B cell (primary cell): ENCODE measurements at regions not wholly inside any gene's neighbourhood (a gene's known extent, or its start where the extent isn't known, plus 50 kb on each side); places are given as distances from the start of the nearest gene placed in this dataset.

Experiments
- ATAC-seq: fragments of 200-7000 bp; cut with Tn5 transposase; one replicate; pipeline ENCODE4 v1.10.0; 2021; ENCODE audit warnings: low read depth, mild to moderate bottlenecking, moderate number of reproducible peaks, moderate library complexity
- CTCF ChIA-PET: fragments of 350-600 bp; sonication (Branson Sonifier 250); formaldehyde crosslinking; loops from one replicate; lab custom pipeline; 2021; ENCODE audit warnings: antibody characterized with exemption, inconsistent platforms; lab: Charles Lee
- POLR2A ChIA-PET: fragments of 350-600 bp; sonication (Branson Sonifier 250); formaldehyde crosslinking; loops from one replicate; lab custom pipeline; 2021; ENCODE audit warnings: antibody characterized with exemption; lab: Charles Lee
- DNase-seq: peaks from one replicate; pipeline ENCODE4 v3.0.0; 2013
- H2AFZ ChIP-seq: 2 replicates; pipeline ENCODE4 v1.6.1; 2012; ENCODE audit warnings: mild to moderate bottlenecking, low read depth, low read length; ENCODE audit not compliant: insufficient read depth, poor library complexity, severe bottlenecking
- H3K27ac ChIP-seq, 2 donors: 1 replicate in 1 of 2; 2 replicates in 1 of 2; pipeline ENCODE4 v1.5.1; 2012 to 2013; ENCODE audit warnings: low read length in 2 of 2, mild to moderate bottlenecking in 2 of 2, moderate library complexity in 1 of 2
- H3K27me3 ChIP-seq, 4 experiments: fragments of 200-600 bp in 1 of 4; sonication (generic) in 1 of 4; replicated peaks in 1 of 4; 1 replicate in 2 of 4; 2 replicates in 2 of 4; pipeline versions ENCODE4 v1.6.1 to v1.7.0; 2013 to 2016; ENCODE audit warnings: low read length in 3 of 4, mild to moderate bottlenecking in 2 of 4, mixed read lengths in 1 of 4, moderate library complexity in 1 of 4; ENCODE audit not compliant: insufficient read depth in 4 of 4, control insufficient read depth in 3 of 4; ENCODE audit errors: control extremely low read depth in 1 of 4
- H3K36me3 ChIP-seq, 2 experiments: replicated peaks in 1 of 2; 1 replicate in 1 of 2; 2 replicates in 1 of 2; pipeline versions ENCODE4 v1.6.1 to v1.7.1; 2013; ENCODE audit warnings: low read length in 1 of 2; ENCODE audit not compliant: insufficient read depth in 2 of 2, control insufficient read depth in 1 of 2; ENCODE audit errors: control extremely low read depth in 1 of 2, extremely low read depth in 1 of 2
- H3K4me1 ChIP-seq, 2 donors: fragments of 200-600 bp in 1 of 2; sonication (generic) in 1 of 2; 1 replicate in 1 of 2; 2 replicates in 1 of 2; pipeline versions ENCODE4 v1.5.1 to v1.6.1; 2013 to 2017; ENCODE audit warnings: low read length in 2 of 2; ENCODE audit not compliant: control insufficient read depth in 2 of 2, insufficient read depth in 2 of 2
- H3K4me2 ChIP-seq: replicated peaks from 2 replicates; pipeline ENCODE3; 2012; ENCODE audit warnings: mild to moderate bottlenecking, low read depth, low read length; ENCODE audit not compliant: poor library complexity, severe bottlenecking
- H3K4me3 ChIP-seq, 5 experiments: fragments of 200-600 bp in 1 of 5; sonication (generic) in 1 of 5; 1 replicate in 3 of 5; 2 replicates in 2 of 5; pipeline versions ENCODE4 v1.5.1 to v1.7.0; 2011 to 2016; ENCODE audit warnings: low read length in 4 of 5, mild to moderate bottlenecking in 4 of 5, low read depth in 2 of 5, control low read depth in 1 of 5, moderate library complexity in 1 of 5; ENCODE audit not compliant: insufficient read depth in 1 of 5; ENCODE audit errors: control extremely low read depth in 1 of 5, extremely low read depth in 1 of 5
- H3K79me2 ChIP-seq: fragments of 200-600 bp; sonication (generic); one replicate; pipeline ENCODE4 v1.6.0; 2016; ENCODE audit warnings: low read length; ENCODE audit not compliant: control insufficient read depth, insufficient read depth
- H3K9ac ChIP-seq: fragments of 200-600 bp; sonication (generic); 2 replicates; pipeline ENCODE4 v1.6.1; 2017; ENCODE audit warnings: mild to moderate bottlenecking, low read length, moderate library complexity
- H3K9me3 ChIP-seq, 3 donors: one replicate each; pipeline versions ENCODE4 v1.6.1 to v1.7.1; 2013; ENCODE audit warnings: low read length in 2 of 3; ENCODE audit not compliant: control insufficient read depth in 2 of 3, insufficient read depth in 1 of 3; ENCODE audit errors: control extremely low read depth in 1 of 3
- H4K20me1 ChIP-seq: 2 replicates; pipeline ENCODE4 v1.6.0; 2012; ENCODE audit warnings: mild to moderate bottlenecking, low read length; ENCODE audit not compliant: insufficient read depth, control insufficient read depth, poor library complexity, severe bottlenecking
- H3K27ac Mint-ChIP-seq: one replicate; pipeline ENCODE4 v1.8.0; 2021; ENCODE audit warnings: mixed read lengths
- H3K27me3 Mint-ChIP-seq: one replicate; pipeline ENCODE4 v1.8.0; 2021; ENCODE audit warnings: mixed read lengths
- H3K4me1 Mint-ChIP-seq: one replicate; pipeline ENCODE4 v1.8.0; 2021; ENCODE audit warnings: mixed read lengths
- H3K4me3 Mint-ChIP-seq: one replicate; pipeline ENCODE4 v1.8.0; 2021; ENCODE audit warnings: mixed read lengths
- H3K9me3 Mint-ChIP-seq: one replicate; pipeline ENCODE4 v1.8.0; 2022; ENCODE audit warnings: mixed read lengths; ENCODE audit not compliant: insufficient read depth
- CTCF ChIP-seq: fragments of 200-600 bp; IDR thresholded peaks from one replicate; pipeline ENCODE4 v1.8.0; 2022; ENCODE audit warnings: antibody characterized with exemption, mild to moderate bottlenecking
- EZH2 ChIP-seq: IDR thresholded peaks from 2 replicates; pipeline ENCODE4 v1.6.1; 2012; ENCODE audit warnings: borderline replicate concordance, low read depth, mild to moderate bottlenecking, moderate library complexity, low read length; ENCODE audit not compliant: insufficient read depth, poor library complexity, severe bottlenecking
- WGBS: methylation state at CpG from one replicate; pipeline ENCODE4 v1.1.5; 2013; ENCODE audit warnings: missing lambda C conversion rate; ENCODE audit not compliant: insufficient coverage; 5-methylcytosine and 5-hydroxymethylcytosine counted together
- intact Hi-C: fragments of 100-400 bp; cut with micrococcal nuclease; formaldehyde crosslinking; loops from one replicate; pipeline ENCODE4 v1.10.0; 2022

GRCh38 chr18:11290786-11291185 is 141.4 kb upstream of the PIEZO2 start:
- H3K79me2 ChIP-seq, result no peaks in the 10 kb centered on the region
- H3K27me3 ChIP-seq, result no peaks in the 10 kb centered on the region
- Mint-ChIP-seq H3K4me3 (no peak overlapping the region), H3K4me1 (no peaks in the 10 kb centered on the region), H3K9me3 (no peaks in the 10 kb centered on the region), H3K27ac (no peak overlapping the region), H3K27me3 (peaks cover 3% of the 10 kb centered on the region)
- DNase-seq (no peak), ATAC-seq (no peak)
- intact Hi-C loops, result no loop called here
- WGBS, result no CpG with 5 or more reads among the region's 3 CpGs
- no peak overlapping the region for H3K27ac ChIP-seq
- no peaks in the 10 kb centered on the region for H4K20me1 ChIP-seq
- H3K4me2 ChIP-seq, result no peak overlapping the region
- no peaks in the 10 kb centered on the region for H3K36me3 ChIP-seq
- H2AFZ ChIP-seq, result no peak overlapping the region
- TF ChIP-seq CTCF (no peak), EZH2 (no peak)
- no peaks in the 10 kb centered on the region for H3K9me3 ChIP-seq
- H3K4me1 ChIP-seq, result no peaks in the 10 kb centered on the region
- ChIA-PET CTCF (no interaction called here), POLR2A (no interaction called here)
- H3K9ac ChIP-seq, result no peak overlapping the region
- no peak overlapping the region for H3K4me3 ChIP-seq

GRCh38 chr18:11289248-11289647 is 139.9 kb upstream of the PIEZO2 start:
- H3K79me2 ChIP-seq, result no peaks in the 10 kb centered on the region
- H3K4me1 ChIP-seq, result no peaks in the 10 kb centered on the region
- 89% methylated on average over 1 of the region's 1 CpG for WGBS
- no peaks in the 10 kb centered on the region for H4K20me1 ChIP-seq
- ChIA-PET CTCF (no interaction called here), POLR2A (no interaction called here)
- H3K27me3 ChIP-seq, result no peaks in the 10 kb centered on the region
- H3K9ac ChIP-seq, result no peak overlapping the region
- Mint-ChIP-seq H3K27ac (no peak overlapping the region), H3K27me3 (peaks cover 3% of the 10 kb centered on the region), H3K4me3 (no peak overlapping the region), H3K4me1 (no peaks in the 10 kb centered on the region), H3K9me3 (no peaks in the 10 kb centered on the region)
- H3K4me3 ChIP-seq, result no peak overlapping the region
- H3K4me2 ChIP-seq, result no peak overlapping the region
- no peak overlapping the region for H2AFZ ChIP-seq
- H3K27ac ChIP-seq, result no peak overlapping the region
- no peaks in the 10 kb centered on the region for H3K36me3 ChIP-seq
- H3K9me3 ChIP-seq, result no peaks in the 10 kb centered on the region
- ATAC-seq (no peak), DNase-seq (no peak)
- TF ChIP-seq EZH2 (no peak), CTCF (no peak)
- intact Hi-C loops, result no loop called here
